ENCODE measurements at regions not wholly inside any gene's neighbourhood (a gene's known extent, or its start where the extent isn't known, plus 50 kb on each side); places are given as distances from the start of the nearest gene placed in this dataset.

DNA sequence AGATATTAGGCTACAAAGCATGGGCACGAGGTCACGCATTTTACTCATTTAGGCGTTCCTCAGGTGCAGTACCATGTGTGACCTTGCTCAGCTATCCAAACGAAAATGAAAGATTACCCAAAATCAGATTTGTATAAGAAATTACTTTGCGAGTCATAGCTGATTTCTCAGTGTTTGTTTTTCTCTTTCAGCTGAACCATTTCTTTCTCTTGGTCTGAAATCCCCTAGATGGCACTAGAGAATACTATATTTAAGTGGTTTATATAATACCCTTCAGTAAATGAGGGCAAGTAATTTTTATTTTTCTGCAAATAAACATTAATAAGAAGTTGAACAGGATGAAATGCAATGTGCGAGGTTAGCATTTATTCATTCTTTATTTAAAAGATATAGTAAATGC, 496.6 kb downstream of the STIM2 start:
- no peak for TF ChIP-seq POLR2A (IDR thresholded peaks at IDR 0.05; ENCODE audit: low read depth, low read length)
- TF ChIP-seq POLR2AphosphoS5 (IDR thresholded peaks at IDR 0.05; ENCODE audit: low read depth, low read length) = no peak
